HepG2 (cell line): ENCODE measurements at regions not wholly inside any gene's neighbourhood (a gene's known extent, or its start where the extent isn't known, plus 50 kb on each side); places are given as distances from the start of the nearest gene placed in this dataset.
A peak's percentile ranks its signal among the peaks of the same experiment; 100 is the strongest.

Source experiments
- ARID5B ChIP-seq: IDR thresholded peaks from 2 replicates; pipeline ENCODE4 v1.4.0; 2020; ENCODE audit warnings: mild to moderate bottlenecking, missing genetic modification reagents
- ARNTL ChIP-seq: sonication (generic); formaldehyde crosslinking; IDR thresholded peaks from 2 replicates; pipeline ENCODE4 v1.4.0; 2020; ENCODE audit warnings: mild to moderate bottlenecking, missing genetic modification reagents
- CENPT ChIP-seq: sonication (generic); formaldehyde crosslinking; IDR thresholded peaks from 2 replicates; pipeline ENCODE4 v1.8.0; 2022; ENCODE audit warnings: low read depth, mild to moderate bottlenecking, moderate library complexity, missing genetic modification reagents
- KAT7 ChIP-seq: IDR thresholded peaks from 2 replicates; pipeline ENCODE4 v1.6.1; 2018; ENCODE audit warnings: borderline replicate concordance, missing compliant biosample characterization
- MED1 ChIP-seq: sonication (generic); formaldehyde crosslinking; IDR thresholded peaks from 2 replicates; pipeline ENCODE4 v1.4.0; 2020; ENCODE audit warnings: missing genetic modification reagents
- MYNN ChIP-seq: sonication (generic); formaldehyde crosslinking; IDR thresholded peaks from 2 replicates; pipeline ENCODE4 v1.4.0; 2020; ENCODE audit warnings: mild to moderate bottlenecking, low read depth, missing genetic modification reagents
- SNAPC2 ChIP-seq: sonication (generic); formaldehyde crosslinking; IDR thresholded peaks from 2 replicates; pipeline ENCODE4 v1.8.1; 2022; ENCODE audit warnings: mild to moderate bottlenecking, missing genetic modification reagents
- SOX13 ChIP-seq, 3 experiments: fragments of 450-650 bp in 1 of 3; sonication (generic) in 1 of 3; formaldehyde crosslinking in 1 of 3; IDR thresholded peaks in 2 of 3; conservative IDR thresholded peaks in 1 of 3; 2 replicates each; pipeline versions ENCODE4 v1.5.0 to v1.6.1; 2016 to 2020; ENCODE audit warnings: antibody characterized with exemption in 1 of 3, mild to moderate bottlenecking in 1 of 3, missing compliant biosample characterization in 1 of 3, missing genetic modification reagents in 1 of 3, moderate library complexity in 1 of 3
- SRSF9 ChIP-seq: fragments of 200-400 bp; formaldehyde crosslinking; IDR thresholded peaks from 2 replicates; pipeline ENCODE4 v1.6.1; 2018; ENCODE audit warnings: borderline replicate concordance, mild to moderate bottlenecking, low read depth, low read length; ENCODE audit not compliant: insufficient read depth, poor library complexity, severe bottlenecking
- U2AF2 ChIP-seq: fragments of 200-400 bp; formaldehyde crosslinking; IDR thresholded peaks from 2 replicates; pipeline ENCODE4 v1.6.1; 2017; ENCODE audit warnings: low read depth, mild to moderate bottlenecking, low read length
- ZKSCAN5 ChIP-seq: sonication (generic); formaldehyde crosslinking; IDR thresholded peaks from 2 replicates; pipeline ENCODE4 v1.5.1; 2020; ENCODE audit warnings: mild to moderate bottlenecking, missing genetic modification reagents
- ZNF253 ChIP-seq: sonication (generic); formaldehyde crosslinking; IDR thresholded peaks from 2 replicates; pipeline ENCODE4 v1.8.0; 2022; ENCODE audit warnings: mild to moderate bottlenecking, missing genetic modification reagents, borderline replicate concordance
- ZNF543 ChIP-seq: sonication (generic); formaldehyde crosslinking; IDR thresholded peaks from 2 replicates; pipeline ENCODE4 v1.4.0; 2020; ENCODE audit warnings: mild to moderate bottlenecking, missing genetic modification reagents
- ZNF564 ChIP-seq: sonication (generic); formaldehyde crosslinking; IDR thresholded peaks from 2 replicates; pipeline ENCODE4 v1.8.1; 2023; ENCODE audit warnings: mild to moderate bottlenecking, missing genetic modification reagents
- ZNF598 ChIP-seq: sonication (generic); formaldehyde crosslinking; IDR thresholded peaks from 2 replicates; pipeline ENCODE4 v1.5.1; 2020; ENCODE audit warnings: mild to moderate bottlenecking, missing genetic modification reagents, borderline replicate concordance
- ZNF619 ChIP-seq: sonication (generic); formaldehyde crosslinking; IDR thresholded peaks from 2 replicates; pipeline ENCODE4 v1.4.0; 2020; ENCODE audit warnings: mild to moderate bottlenecking, missing genetic modification reagents
- ZNF841 ChIP-seq: sonication (generic); formaldehyde crosslinking; IDR thresholded peaks from 2 replicates; pipeline ENCODE4 v1.8.1; 2023; ENCODE audit warnings: missing genetic modification reagents, borderline replicate concordance
- TF ChIP-seq, protein P1 (sequence below): sonication (generic); formaldehyde crosslinking; IDR thresholded peaks from 2 replicates; pipeline ENCODE4 v1.4.0; 2020; ENCODE audit warnings: mild to moderate bottlenecking, missing genetic modification reagents

DNA sequence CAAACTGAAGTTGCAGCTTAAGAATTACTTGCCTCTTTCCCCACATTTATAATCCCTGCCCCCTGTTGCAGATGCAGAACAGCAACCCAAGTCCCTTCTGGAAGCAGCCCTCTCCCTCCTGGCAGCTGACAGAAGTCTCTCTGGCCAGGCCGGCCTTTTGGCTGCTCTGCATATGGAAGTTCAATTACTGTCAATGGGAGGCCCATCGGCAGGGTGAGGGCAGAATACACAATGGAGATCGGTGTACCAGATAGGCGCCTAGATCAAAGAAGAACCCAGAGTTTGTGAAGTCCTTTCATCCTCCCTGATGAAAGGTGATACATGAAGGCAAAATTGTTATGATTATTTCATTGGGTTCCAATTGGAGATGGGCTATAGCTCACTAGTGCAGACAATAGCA is 327.9 kb upstream of the CTNNB1 start (continued):
- TF ChIP-seq, protein P1, sequence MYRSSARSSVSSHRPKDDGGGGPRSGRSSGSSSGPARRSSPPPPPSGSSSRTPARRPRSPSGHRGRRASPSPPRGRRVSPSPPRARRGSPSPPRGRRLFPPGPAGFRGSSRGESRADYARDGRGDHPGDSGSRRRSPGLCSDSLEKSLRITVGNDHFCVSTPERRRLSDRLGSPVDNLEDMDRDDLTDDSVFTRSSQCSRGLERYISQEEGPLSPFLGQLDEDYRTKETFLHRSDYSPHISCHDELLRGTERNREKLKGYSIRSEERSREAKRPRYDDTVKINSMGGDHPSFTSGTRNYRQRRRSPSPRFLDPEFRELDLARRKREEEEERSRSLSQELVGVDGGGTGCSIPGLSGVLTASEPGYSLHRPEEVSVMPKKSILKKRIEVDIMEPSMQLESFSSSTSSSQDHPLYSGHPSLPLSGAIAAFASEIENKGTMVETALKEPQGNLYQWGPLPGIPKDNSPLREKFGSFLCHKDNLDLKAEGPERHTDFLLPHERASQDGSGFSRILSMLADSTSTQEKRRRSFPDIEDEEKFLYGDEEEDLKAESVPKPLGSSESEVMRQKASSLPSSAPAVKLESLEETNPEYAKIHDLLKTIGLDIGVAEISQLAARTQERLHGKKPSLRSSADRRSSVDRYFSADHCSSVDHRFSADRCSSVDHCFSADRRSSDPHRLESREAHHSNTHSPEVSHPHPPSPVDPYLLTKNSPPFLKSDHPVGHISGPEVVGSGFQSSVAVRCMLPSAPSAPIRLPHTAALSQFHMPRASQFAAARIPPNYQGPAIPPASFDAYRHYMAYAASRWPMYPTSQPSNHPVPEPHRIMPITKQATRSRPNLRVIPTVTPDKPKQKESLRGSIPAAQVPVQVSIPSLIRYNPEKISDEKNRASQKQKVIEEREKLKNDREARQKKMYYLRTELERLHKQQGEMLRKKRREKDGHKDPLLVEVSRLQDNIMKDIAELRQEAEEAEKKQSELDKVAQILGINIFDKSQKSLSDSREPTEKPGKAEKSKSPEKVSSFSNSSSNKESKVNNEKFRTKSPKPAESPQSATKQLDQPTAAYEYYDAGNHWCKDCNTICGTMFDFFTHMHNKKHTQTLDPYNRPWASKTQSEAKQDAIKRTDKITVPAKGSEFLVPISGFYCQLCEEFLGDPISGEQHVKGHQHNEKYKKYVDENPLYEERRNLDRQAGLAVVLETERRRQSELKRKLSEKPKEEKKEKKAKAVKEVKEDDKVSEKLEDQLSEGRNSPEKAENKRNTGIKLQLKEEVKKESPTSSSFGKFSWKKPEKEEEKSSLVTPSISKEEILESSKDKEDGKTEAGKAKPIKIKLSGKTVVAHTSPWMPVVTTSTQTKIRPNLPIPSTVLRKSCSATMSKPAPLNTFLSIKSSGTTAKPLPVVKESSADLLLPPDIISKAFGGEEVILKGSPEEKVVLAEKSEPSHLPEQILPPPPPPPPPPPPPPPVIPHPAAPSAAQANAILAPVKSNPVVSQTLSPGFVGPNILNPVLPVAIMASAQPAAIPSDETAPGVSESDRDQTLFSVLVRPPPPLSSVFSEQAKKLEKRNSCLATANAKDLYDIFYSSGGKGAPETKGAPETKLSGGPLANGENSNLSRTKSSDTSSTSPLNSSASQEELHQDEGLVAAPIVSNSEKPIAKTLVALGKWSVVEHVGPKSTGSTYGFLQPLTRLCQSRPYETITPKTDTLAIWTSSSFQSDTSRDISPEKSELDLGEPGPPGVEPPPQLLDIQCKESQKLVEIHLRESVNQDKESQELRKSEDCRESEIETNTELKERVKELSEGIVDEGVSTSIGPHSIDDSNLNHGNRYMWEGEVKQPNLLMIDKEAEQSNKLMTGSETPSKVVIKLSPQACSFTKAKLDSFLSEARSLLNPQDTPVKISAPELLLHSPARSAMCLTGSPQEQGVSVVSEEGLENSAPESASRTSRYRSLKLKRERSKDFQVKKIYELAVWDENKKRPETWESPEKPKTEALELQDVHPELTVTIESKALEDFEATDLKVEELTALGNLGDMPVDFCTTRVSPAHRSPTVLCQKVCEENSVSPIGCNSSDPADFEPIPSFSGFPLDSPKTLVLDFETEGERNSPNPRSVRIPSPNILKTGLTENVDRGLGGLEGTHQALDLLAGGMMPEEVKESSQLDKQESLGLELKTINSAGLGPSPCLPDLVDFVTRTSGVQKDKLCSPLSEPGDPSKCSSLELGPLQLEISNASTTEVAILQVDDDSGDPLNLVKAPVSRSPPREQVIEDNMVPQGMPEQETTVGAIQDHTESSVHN (CRISPR knock-in tag), result no peak
- TF ChIP-seq KAT7 (CRISPR knock-in tag) (no peak), SRSF9 (no peak), MYNN (CRISPR knock-in tag) (no peak), MED1 (CRISPR knock-in tag) (peak; percentile 53; the same call in 1 of the 2 replicates), ZNF543 (CRISPR knock-in tag) (no peak), SNAPC2 (CRISPR knock-in tag) (no peak), ARID5B (CRISPR knock-in tag) (peak; percentile 92), ZNF598 (CRISPR knock-in tag) (no peak), CENPT (CRISPR knock-in tag) (no peak), SOX13 (IDR thresholded peaks at IDR 0.05) (peak; percentile 98), SOX13 (CRISPR knock-in tag; conservative IDR thresholded peaks at IDR 0.05 in 1 of 2, IDR thresholded peaks at IDR 0.05 in 1 of 2) (peak in 1 of 2 experiments; percentile 99; a peak in 2 of 4 replicates), ZNF253 (no peak), ZNF619 (CRISPR knock-in tag) (no peak), ZNF564 (no peak), ARNTL (no peak), U2AF2 (no peak), ZKSCAN5 (no peak), ZNF841 (no peak)
